ENCODE measurements at regions not wholly inside any gene's neighbourhood (a gene's known extent, or its start where the extent isn't known, plus 50 kb on each side); places are given as distances from the start of the nearest gene placed in this dataset.
"Not testable (repeated sequence)": the region's sequence is repeated elsewhere in the genome, so short reads cannot be mapped to it uniquely, and the experiment has no call there.

GRCh38 chr6:22732176-22732970 is 163.0 kb downstream of the HDGFL1 start:
- no peak for DNase-seq (ENCODE audit: low read depth)
- no peak overlapping the region for H3K4me3 ChIP-seq (ENCODE audit: low read depth, low read length)

- no peak overlapping the region for H3K4me3 ChIP-seq (ENCODE audit: low read depth, low read length)
- DNase-seq (ENCODE audit: low read depth): no peak
Observed at GRCh38 chr6:22736740-22737139, 167.4 kb downstream of the HDGFL1 start.

GRCh38 chr6:22737331-22737730 is 168.0 kb downstream of the HDGFL1 start:
- no peak for DNase-seq (ENCODE audit: low read depth)

GRCh38 chr6:22738194-22738593 is 168.8 kb downstream of the HDGFL1 start:
- no peak for DNase-seq (ENCODE audit: low read depth)
- no peak overlapping the region for H3K4me3 ChIP-seq (ENCODE audit: low read depth, low read length)

More at GRCh38 chr6:22737331-22737730, 168.0 kb downstream of the HDGFL1 start:
- H3K4me3 ChIP-seq (ENCODE audit: low read depth, low read length): no peak overlapping the region

GRCh38 chr6:22747571-22747970 is 178.2 kb downstream of the HDGFL1 start:
- H3K4me3 ChIP-seq (ENCODE audit: low read depth, low read length): no peak overlapping the region
- DNase-seq (ENCODE audit: low read depth): no peak

GRCh38 chr6:22748681-22749080 is 179.3 kb downstream of the HDGFL1 start:
- DNase-seq (ENCODE audit: low read depth): no peak
- no peak overlapping the region for H3K4me3 ChIP-seq (ENCODE audit: low read depth, low read length)

- H3K4me3 ChIP-seq (ENCODE audit: low read depth, low read length): no peak overlapping the region
- no peak for DNase-seq (ENCODE audit: low read depth)
Observed at GRCh38 chr6:22749696-22750095, 180.3 kb downstream of the HDGFL1 start.

GRCh38 chr6:22751223-22751622 is 181.9 kb downstream of the HDGFL1 start:
- H3K4me3 ChIP-seq (ENCODE audit: low read depth, low read length): no peak overlapping the region
- DNase-seq (ENCODE audit: low read depth): no peak

GRCh38 chr6:22752522-22752921 is 183.2 kb downstream of the HDGFL1 start:
- H3K4me3 ChIP-seq (ENCODE audit: low read depth, low read length): no peak overlapping the region

GRCh38 chr6:22754061-22754460 is 184.7 kb downstream of the HDGFL1 start:
- DNase-seq (ENCODE audit: low read depth): no peak
- no peak overlapping the region for H3K4me3 ChIP-seq (ENCODE audit: low read depth, low read length)

More at GRCh38 chr6:22752522-22752921, 183.2 kb downstream of the HDGFL1 start:
- no peak for DNase-seq (ENCODE audit: low read depth)

- no peak for DNase-seq (ENCODE audit: low read depth)
- no peak overlapping the region for H3K4me3 ChIP-seq (ENCODE audit: low read depth, low read length)
Observed at GRCh38 chr6:22755605-22756004, 186.2 kb downstream of the HDGFL1 start.

GRCh38 chr6:22756365-22756764 is 187.0 kb downstream of the HDGFL1 start:
- DNase-seq (ENCODE audit: low read depth): peak; percentile 78
- no peak overlapping the region for H3K4me3 ChIP-seq (ENCODE audit: low read depth, low read length)

GRCh38 chr6:22764496-22764895 is 195.1 kb downstream of the HDGFL1 start:
- no peak overlapping the region for H3K4me3 ChIP-seq (ENCODE audit: low read depth, low read length)
- no peak for DNase-seq (ENCODE audit: low read depth)

GRCh38 chr6:22765015-22765414 is 195.6 kb downstream of the HDGFL1 start:
- DNase-seq (ENCODE audit: low read depth): no peak
- H3K4me3 ChIP-seq (ENCODE audit: low read depth, low read length): no peak overlapping the region

- no peak overlapping the region for H3K4me3 ChIP-seq (ENCODE audit: low read depth, low read length)
- DNase-seq (ENCODE audit: low read depth): no peak
Observed at GRCh38 chr6:22766979-22767378, 197.6 kb downstream of the HDGFL1 start.

GRCh38 chr6:22770054-22770453 is 200.7 kb downstream of the HDGFL1 start:
- no peak overlapping the region for H3K4me3 ChIP-seq (ENCODE audit: low read depth, low read length)
- DNase-seq (ENCODE audit: low read depth): no peak

GRCh38 chr6:22774129-22774528 is 204.8 kb downstream of the HDGFL1 start:
- no peak overlapping the region for H3K4me3 ChIP-seq (ENCODE audit: low read depth, low read length)
- no peak for DNase-seq (ENCODE audit: low read depth)

GRCh38 chr6:22778438-22778837 is 209.1 kb downstream of the HDGFL1 start:
- not testable (repeated sequence) for H3K4me3 ChIP-seq (ENCODE audit: low read depth, low read length); DNase-seq (ENCODE audit: low read depth)

GRCh38 chr6:22779062-22779461 is 209.7 kb downstream of the HDGFL1 start:
- no peak for DNase-seq (ENCODE audit: low read depth)
- no peak overlapping the region for H3K4me3 ChIP-seq (ENCODE audit: low read depth, low read length)

GRCh38 chr6:22783931-22784330 is 214.6 kb downstream of the HDGFL1 start:
- no peak overlapping the region for H3K4me3 ChIP-seq (ENCODE audit: low read depth, low read length)
- no peak for DNase-seq (ENCODE audit: low read depth)

- H3K4me3 ChIP-seq (ENCODE audit: low read depth, low read length): no peak overlapping the region
- no peak for DNase-seq (ENCODE audit: low read depth)
Observed at GRCh38 chr6:22784601-22785410, 215.4 kb downstream of the HDGFL1 start.
